ENCODE measurements at regions not wholly inside any gene's neighbourhood (a gene's known extent, or its start where the extent isn't known, plus 50 kb on each side); places are given as distances from the start of the nearest gene placed in this dataset.

GRCh38 chr14:22487941-22488340 lies 101.1 kb downstream of the DAD1 start:
- no peak for TF ChIP-seq POLR2A (IDR thresholded peaks at IDR 0.05; ENCODE audit: low read depth, low read length)
- DNase-seq (ENCODE audit: insufficient read length, low spot score) (no peak), FAIRE-seq (no peak)

GRCh38 chr14:22487401-22487800 lies 101.6 kb downstream of the DAD1 start:
- TF ChIP-seq POLR2A (IDR thresholded peaks at IDR 0.05; ENCODE audit: low read depth, low read length): no peak
- no peak for DNase-seq (ENCODE audit: insufficient read length, low spot score)
- no peak for FAIRE-seq

DNA sequence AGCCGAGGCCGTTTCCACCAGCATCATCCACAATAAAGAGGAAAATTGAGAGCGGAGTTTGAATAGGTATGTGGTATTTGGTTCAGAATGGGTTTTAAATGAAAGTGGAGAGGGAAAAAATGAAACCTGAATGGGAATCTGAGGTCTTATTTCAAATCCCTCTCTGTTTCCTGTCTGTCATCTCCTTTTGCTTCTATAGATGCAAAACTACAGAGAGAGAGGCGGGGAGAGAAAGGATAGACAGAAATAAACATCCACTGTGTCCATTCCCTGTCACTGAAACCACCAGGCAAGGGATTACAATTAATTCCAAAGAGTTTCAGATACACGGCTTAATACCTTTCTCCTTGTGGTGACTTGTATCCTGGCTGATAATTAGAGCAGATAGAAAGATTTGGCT lies 102.3 kb downstream of the DAD1 start:
- FAIRE-seq: no peak
- no peak for TF ChIP-seq POLR2A (IDR thresholded peaks at IDR 0.05; ENCODE audit: low read depth, low read length)
- no peak for DNase-seq (ENCODE audit: insufficient read length, low spot score)

DNA sequence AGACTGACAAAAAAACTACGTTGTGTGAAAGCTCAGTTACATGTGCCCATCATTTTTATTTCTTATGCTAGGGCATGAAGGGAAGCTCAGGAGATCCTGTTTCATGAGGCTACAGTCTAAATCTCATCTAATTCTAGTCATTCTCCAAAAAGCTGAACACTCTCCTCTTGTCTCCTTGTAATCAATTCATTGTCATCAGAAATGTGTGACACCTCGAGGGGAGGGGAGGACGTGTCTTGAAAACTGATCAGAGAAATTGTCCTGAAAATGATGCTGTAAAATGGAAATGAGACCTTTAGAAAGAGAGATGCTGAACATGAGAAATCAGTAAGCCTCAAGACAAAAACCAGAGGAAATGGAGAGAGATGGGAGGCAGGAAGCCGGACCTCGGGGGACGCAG lies 103.4 kb downstream of the DAD1 start:
- TF ChIP-seq POLR2A (IDR thresholded peaks at IDR 0.05; ENCODE audit: low read depth, low read length): no peak
- no peak for DNase-seq (ENCODE audit: insufficient read length, low spot score)
- no peak for FAIRE-seq

- DNase-seq (ENCODE audit: insufficient read length, low spot score) (no peak), FAIRE-seq (no peak)
- no peak for TF ChIP-seq POLR2A (IDR thresholded peaks at IDR 0.05; ENCODE audit: low read depth, low read length)
Measured at GRCh38 chr14:22485178-22485577, 103.8 kb downstream of the DAD1 start.

GRCh38 chr14:22484632-22485031 lies 104.4 kb downstream of the DAD1 start:
- FAIRE-seq: no peak
- no peak for TF ChIP-seq POLR2A (IDR thresholded peaks at IDR 0.05; ENCODE audit: low read depth, low read length)
- no peak for DNase-seq (ENCODE audit: insufficient read length, low spot score)

DNA sequence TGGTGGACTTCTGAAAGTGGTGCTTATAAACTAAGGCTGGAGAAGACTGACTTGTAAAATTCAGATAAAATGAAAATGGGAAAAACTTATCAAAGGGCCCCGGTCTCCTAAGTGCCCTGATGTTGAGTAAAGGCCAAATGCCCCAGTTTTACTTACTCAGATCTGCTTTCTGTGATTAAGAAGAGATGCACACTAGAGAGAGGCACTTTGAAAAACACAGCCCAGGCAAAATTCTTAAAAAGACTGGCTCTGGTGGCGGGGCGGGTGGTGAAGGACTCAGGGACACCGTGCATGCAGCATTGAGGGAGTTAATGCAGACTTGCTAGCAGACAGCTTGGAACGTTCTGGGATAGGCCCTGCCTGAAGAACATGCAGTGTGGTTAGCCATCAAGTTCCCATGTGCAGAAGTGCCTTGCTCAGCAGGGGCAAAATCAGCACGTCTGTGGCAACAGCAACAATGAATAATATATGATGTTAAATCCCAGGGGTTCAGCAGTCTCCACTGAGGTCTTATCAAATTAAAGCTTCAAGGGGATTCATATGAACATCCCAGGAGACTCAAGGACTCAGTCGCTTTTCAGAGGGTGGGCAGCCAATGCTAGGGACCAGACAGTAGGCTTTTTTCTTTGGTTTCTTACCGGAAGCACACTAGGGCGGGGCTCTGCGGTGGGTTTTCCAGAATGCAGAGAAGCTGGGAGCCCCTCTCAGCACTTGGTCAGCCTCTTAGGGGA lies 105.0 kb downstream of the DAD1 start:
- no peak for DNase-seq (ENCODE audit: insufficient read length, low spot score)
- no peak for FAIRE-seq
- TF ChIP-seq POLR2A (IDR thresholded peaks at IDR 0.05; ENCODE audit: low read depth, low read length): no peak

- no peak for DNase-seq (ENCODE audit: insufficient read length, low spot score)
- TF ChIP-seq POLR2A (IDR thresholded peaks at IDR 0.05; ENCODE audit: low read depth, low read length): no peak
- no peak for FAIRE-seq
Measured at GRCh38 chr14:22482782-22483553, 106.1 kb downstream of the DAD1 start.

GRCh38 chr14:22482085-22482694 lies 106.8 kb downstream of the DAD1 start:
- no peak for DNase-seq (ENCODE audit: insufficient read length, low spot score)
- TF ChIP-seq POLR2A (IDR thresholded peaks at IDR 0.05; ENCODE audit: low read depth, low read length): no peak
- FAIRE-seq: no peak

- TF ChIP-seq POLR2A (IDR thresholded peaks at IDR 0.05; ENCODE audit: low read depth, low read length): no peak
- DNase-seq (ENCODE audit: insufficient read length, low spot score): no peak
- FAIRE-seq: no peak
Measured at GRCh38 chr14:22481546-22481945, 107.5 kb downstream of the DAD1 start.

DNA sequence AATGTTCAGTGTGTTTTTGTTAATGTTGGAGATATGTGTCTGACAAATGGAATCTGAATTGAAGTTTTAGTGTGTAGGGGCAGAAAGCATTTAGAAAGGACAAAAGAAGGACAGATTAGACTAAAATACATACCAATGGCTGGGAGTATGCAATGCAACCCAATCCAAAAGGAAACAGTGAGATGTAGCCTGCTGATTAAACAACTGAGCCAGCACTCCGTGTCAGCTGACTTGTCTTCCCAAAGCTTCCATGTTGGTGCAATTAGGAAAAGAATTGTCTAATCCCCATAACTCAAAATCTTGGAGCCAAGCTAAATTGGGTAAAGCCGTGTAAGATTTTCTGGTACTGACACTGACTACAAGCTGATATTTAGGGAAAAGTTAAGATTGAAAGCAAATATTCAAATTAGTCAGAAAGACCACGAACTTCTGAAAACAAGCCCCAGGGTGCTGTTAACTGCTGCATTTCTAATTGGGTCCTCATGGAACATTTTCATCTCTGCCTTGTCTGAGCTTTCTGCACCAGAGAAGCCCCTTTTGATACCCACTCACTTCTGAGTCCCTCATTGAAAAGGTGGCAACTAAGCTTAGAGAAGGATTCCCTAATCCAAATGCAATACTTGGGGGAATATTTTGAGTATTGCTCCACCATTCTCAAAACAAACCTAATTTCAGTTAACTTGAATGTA lies 109.1 kb downstream of the DAD1 start:
- TF ChIP-seq POLR2A (IDR thresholded peaks at IDR 0.05; ENCODE audit: low read depth, low read length): no peak
- DNase-seq (ENCODE audit: insufficient read length, low spot score): no peak
- no peak for FAIRE-seq

- DNase-seq (ENCODE audit: insufficient read length, low spot score) (no peak), FAIRE-seq (no peak)
- no peak for TF ChIP-seq POLR2A (IDR thresholded peaks at IDR 0.05; ENCODE audit: low read depth, low read length)
Measured at GRCh38 chr14:22479132-22479531, 109.9 kb downstream of the DAD1 start.

- no peak for FAIRE-seq
- TF ChIP-seq POLR2A (IDR thresholded peaks at IDR 0.05; ENCODE audit: low read depth, low read length): no peak
- no peak for DNase-seq (ENCODE audit: insufficient read length, low spot score)
Measured at GRCh38 chr14:22478670-22479069, 110.4 kb downstream of the DAD1 start.

GRCh38 chr14:22478247-22478646 lies 110.8 kb downstream of the DAD1 start:
- FAIRE-seq: no peak
- TF ChIP-seq POLR2A (IDR thresholded peaks at IDR 0.05; ENCODE audit: low read depth, low read length): no peak
- DNase-seq (ENCODE audit: insufficient read length, low spot score): no peak
